ENCODE measurements at regions not wholly inside any gene's neighbourhood (a gene's known extent, or its start where the extent isn't known, plus 50 kb on each side); places are given as distances from the start of the nearest gene placed in this dataset.

DNA sequence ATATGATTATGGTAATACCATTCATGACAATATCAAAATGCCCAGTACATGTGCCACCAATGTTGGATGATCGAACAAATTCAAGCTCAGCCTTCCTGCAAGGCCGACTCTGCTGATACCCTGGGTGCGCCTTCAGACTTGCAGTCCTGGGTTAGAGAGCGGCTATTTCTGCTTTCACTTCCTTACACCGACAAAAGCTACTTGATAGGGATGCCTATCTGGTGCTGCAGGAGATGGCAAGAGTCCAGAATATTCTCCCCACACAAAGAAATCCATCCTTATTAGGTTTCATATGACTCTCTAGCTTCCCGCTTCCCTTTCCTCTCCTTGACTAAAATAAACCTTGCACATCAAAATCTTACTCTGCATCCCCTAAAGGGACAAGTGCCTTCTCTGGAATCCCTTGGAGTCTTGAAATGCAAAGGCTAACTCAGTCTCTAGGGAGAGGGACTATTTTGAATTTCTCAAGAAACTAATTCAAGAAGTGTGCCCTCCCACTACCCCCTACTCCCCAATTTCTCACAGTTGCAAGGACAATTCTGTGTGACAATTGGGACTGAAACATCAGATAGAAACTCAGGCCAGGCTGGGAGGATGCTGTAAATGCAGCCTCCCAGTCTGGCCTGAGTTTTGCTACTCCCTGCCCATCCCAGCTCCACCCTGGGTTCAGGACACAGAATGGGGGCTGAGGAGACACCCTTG lies 103.1 kb upstream of the USP24 start:
- ChIA-PET POLR2A (no interaction called here), CTCF (ENCODE audit: low intra/inter-chr PET ratio, low total read pairs) (no interaction called here)
- intact Hi-C loops (cut with micrococcal nuclease; ENCODE audit: unreplicated experiment) (no loop called here), in situ Hi-C loops (cut with HindIII; ENCODE audit: extremely low pct_ligation_motif_present, low pct_unique_long_range_greater_than_20kb) (no loop called here)
- H3K79me2 ChIP-seq (ENCODE audit: insufficient read depth, low read length) = no peaks in the 10 kb centered on the region
- no peak for FAIRE-seq
- TF ChIP-seq, protein P1, sequence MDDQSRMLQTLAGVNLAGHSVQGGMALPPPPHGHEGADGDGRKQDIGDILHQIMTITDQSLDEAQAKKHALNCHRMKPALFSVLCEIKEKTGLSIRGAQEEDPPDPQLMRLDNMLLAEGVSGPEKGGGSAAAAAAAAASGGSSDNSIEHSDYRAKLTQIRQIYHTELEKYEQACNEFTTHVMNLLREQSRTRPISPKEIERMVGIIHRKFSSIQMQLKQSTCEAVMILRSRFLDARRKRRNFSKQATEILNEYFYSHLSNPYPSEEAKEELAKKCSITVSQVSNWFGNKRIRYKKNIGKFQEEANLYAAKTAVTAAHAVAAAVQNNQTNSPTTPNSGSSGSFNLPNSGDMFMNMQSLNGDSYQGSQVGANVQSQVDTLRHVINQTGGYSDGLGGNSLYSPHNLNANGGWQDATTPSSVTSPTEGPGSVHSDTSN (CRISPR knock-in tag; IDR thresholded peaks at IDR 0.05; ENCODE audit: borderline replicate concordance) = no peak
- H4K20me1 ChIP-seq (ENCODE audit: insufficient read depth, low read length) = no peaks in the 10 kb centered on the region
- DNase-seq (ENCODE audit: low spot score) = no peak
- no peak for ATAC-seq
- H3K36me3 ChIP-seq (replicated peaks in 1 of 2; ENCODE audit: control insufficient read depth in 1 of 2, insufficient read depth in 2 of 2, low read length in 2 of 2) = no peaks in the 10 kb centered on the region
- H3K9ac ChIP-seq (ENCODE audit: insufficient read depth, low read depth, low read length) = no peak overlapping the region
- H2AFZ ChIP-seq (ENCODE audit: low read length) = no peak overlapping the region
- peaks cover 15% of the 10 kb centered on the region for H3K4me1 ChIP-seq (ENCODE audit: insufficient read depth, low read length)
- no peak overlapping the region for H3K4me3 ChIP-seq (replicated peaks in 1 of 3; ENCODE audit: insufficient read depth in 1 of 3, low read depth in 2 of 3, low read length in 3 of 3)
- no peak overlapping the region for H3K4me2 ChIP-seq (ENCODE audit: low read depth, low read length)
- WGBS (ENCODE audit: low lambda C conversion rate) = 95% methylated on average over 6 of the region's 6 CpGs
- H3K9me3 ChIP-seq (ENCODE audit: low read length) = no peaks in the 10 kb centered on the region
- no TSS peak for BruUV-seq (replicated peaks)
- H3K27ac ChIP-seq (ENCODE audit: extremely low read length, insufficient read depth, low read length) = no peak overlapping the region
- H3K27me3 ChIP-seq (ENCODE audit: control insufficient read depth in 1 of 2, insufficient read depth in 2 of 2, low read length in 2 of 2) = no peaks in the 10 kb centered on the region; a peak in 1 of 5 replicates

- CTCF ChIA-PET (ENCODE audit: low intra/inter-chr PET ratio, low total read pairs) = no interaction called here
- TF ChIP-seq USF2 (IDR thresholded peaks at IDR 0.05; ENCODE audit: low read depth, low read length) = no peak
- peak; percentile 29; the same call in 1 of the 2 replicates for TF ChIP-seq USF2 (CRISPR knock-in tag; IDR thresholded peaks at IDR 0.05; ENCODE audit: borderline replicate concordance)
- TF ChIP-seq SOX5 (CRISPR knock-in tag; IDR thresholded peaks at IDR 0.05; ENCODE audit: borderline replicate concordance) = peak; percentile 47; the same call in 1 of the 2 replicates
- no peak for TF ChIP-seq ZBTB20 (CRISPR knock-in tag; IDR thresholded peaks at IDR 0.05; ENCODE audit: borderline replicate concordance, low read depth)
- no peak for TF ChIP-seq TOPORS (CRISPR knock-in tag; IDR thresholded peaks at IDR 0.05)
- TF ChIP-seq SOX13 (IDR thresholded peaks at IDR 0.05) = no peak
- TF ChIP-seq SOX13 (CRISPR knock-in tag; conservative IDR thresholded peaks at IDR 0.05 in 1 of 2, IDR thresholded peaks at IDR 0.05 in 1 of 2) = peak in 1 of 2 experiments; percentile 71; a peak in 2 of 4 replicates
- TF ChIP-seq, protein P2, sequence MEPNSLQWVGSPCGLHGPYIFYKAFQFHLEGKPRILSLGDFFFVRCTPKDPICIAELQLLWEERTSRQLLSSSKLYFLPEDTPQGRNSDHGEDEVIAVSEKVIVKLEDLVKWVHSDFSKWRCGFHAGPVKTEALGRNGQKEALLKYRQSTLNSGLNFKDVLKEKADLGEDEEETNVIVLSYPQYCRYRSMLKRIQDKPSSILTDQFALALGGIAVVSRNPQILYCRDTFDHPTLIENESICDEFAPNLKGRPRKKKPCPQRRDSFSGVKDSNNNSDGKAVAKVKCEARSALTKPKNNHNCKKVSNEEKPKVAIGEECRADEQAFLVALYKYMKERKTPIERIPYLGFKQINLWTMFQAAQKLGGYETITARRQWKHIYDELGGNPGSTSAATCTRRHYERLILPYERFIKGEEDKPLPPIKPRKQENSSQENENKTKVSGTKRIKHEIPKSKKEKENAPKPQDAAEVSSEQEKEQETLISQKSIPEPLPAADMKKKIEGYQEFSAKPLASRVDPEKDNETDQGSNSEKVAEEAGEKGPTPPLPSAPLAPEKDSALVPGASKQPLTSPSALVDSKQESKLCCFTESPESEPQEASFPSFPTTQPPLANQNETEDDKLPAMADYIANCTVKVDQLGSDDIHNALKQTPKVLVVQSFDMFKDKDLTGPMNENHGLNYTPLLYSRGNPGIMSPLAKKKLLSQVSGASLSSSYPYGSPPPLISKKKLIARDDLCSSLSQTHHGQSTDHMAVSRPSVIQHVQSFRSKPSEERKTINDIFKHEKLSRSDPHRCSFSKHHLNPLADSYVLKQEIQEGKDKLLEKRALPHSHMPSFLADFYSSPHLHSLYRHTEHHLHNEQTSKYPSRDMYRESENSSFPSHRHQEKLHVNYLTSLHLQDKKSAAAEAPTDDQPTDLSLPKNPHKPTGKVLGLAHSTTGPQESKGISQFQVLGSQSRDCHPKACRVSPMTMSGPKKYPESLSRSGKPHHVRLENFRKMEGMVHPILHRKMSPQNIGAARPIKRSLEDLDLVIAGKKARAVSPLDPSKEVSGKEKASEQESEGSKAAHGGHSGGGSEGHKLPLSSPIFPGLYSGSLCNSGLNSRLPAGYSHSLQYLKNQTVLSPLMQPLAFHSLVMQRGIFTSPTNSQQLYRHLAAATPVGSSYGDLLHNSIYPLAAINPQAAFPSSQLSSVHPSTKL (CRISPR knock-in tag; IDR thresholded peaks at IDR 0.05) = 0 out of 2 replicates have a peak, but pooled peaks have one; percentile 13
Measured at GRCh38 chr1:55317673-55318072, 102.5 kb upstream of the USP24 start.

More at GRCh38 chr1:55317673-55318072, 102.5 kb upstream of the USP24 start:
- Histone ChIP-seq H4K20me1 (ENCODE audit: insufficient read depth, low read length) (no peaks in the 10 kb centered on the region), H3K9me3 (ENCODE audit: low read length) (no peaks in the 10 kb centered on the region), H3K4me1 (ENCODE audit: insufficient read depth, low read length) (peaks cover 15% of the 10 kb centered on the region), H2AFZ (ENCODE audit: low read length) (no peak overlapping the region), H3K4me3 (replicated peaks in 1 of 3; ENCODE audit: insufficient read depth in 1 of 3, low read depth in 2 of 3, low read length in 3 of 3) (no peak overlapping the region), H3K27me3 (ENCODE audit: control insufficient read depth in 1 of 2, insufficient read depth in 2 of 2, low read length in 2 of 2) (no peaks in the 10 kb centered on the region; a peak in 1 of 5 replicates), H3K4me2 (ENCODE audit: low read depth, low read length) (peak overlapping the region; percentile 50), H3K9ac (ENCODE audit: insufficient read depth, low read depth, low read length) (no peak overlapping the region), H3K27ac (ENCODE audit: extremely low read length, insufficient read depth, low read length) (no peak overlapping the region), H3K79me2 (ENCODE audit: insufficient read depth, low read length) (no peaks in the 10 kb centered on the region), H3K36me3 (replicated peaks in 1 of 2; ENCODE audit: control insufficient read depth in 1 of 2, insufficient read depth in 2 of 2, low read length in 2 of 2) (no peaks in the 10 kb centered on the region)
- WGBS (ENCODE audit: low lambda C conversion rate) = 0% methylated on average over 3 of the region's 3 CpGs
- ATAC-seq (peak; percentile 98), FAIRE-seq (no peak), DNase-seq (ENCODE audit: low spot score) (peak; percentile 74)
- POLR2A ChIA-PET = no interaction called here
- intact Hi-C loops (cut with micrococcal nuclease; ENCODE audit: unreplicated experiment) = no loop called here
- BruUV-seq (replicated peaks) = no TSS peak
- in situ Hi-C loops (cut with HindIII; ENCODE audit: extremely low pct_ligation_motif_present, low pct_unique_long_range_greater_than_20kb) = no loop called here
